Renal cortex interstitium (tissue), 11 donors: ENCODE measurements at regions not wholly inside any gene's neighbourhood (a gene's known extent, or its start where the extent isn't known, plus 50 kb on each side); places are given as distances from the start of the nearest gene placed in this dataset.

ENCODE experiments used
- DNase-seq, 11 donors: peaks; one replicate each; pipeline ENCODE4 v3.0.0-alpha.2; 2013; ENCODE audit warnings: low read depth in 9 of 11, low spot score in 4 of 11; ENCODE audit errors: extremely low read depth in 1 of 11

DNA sequence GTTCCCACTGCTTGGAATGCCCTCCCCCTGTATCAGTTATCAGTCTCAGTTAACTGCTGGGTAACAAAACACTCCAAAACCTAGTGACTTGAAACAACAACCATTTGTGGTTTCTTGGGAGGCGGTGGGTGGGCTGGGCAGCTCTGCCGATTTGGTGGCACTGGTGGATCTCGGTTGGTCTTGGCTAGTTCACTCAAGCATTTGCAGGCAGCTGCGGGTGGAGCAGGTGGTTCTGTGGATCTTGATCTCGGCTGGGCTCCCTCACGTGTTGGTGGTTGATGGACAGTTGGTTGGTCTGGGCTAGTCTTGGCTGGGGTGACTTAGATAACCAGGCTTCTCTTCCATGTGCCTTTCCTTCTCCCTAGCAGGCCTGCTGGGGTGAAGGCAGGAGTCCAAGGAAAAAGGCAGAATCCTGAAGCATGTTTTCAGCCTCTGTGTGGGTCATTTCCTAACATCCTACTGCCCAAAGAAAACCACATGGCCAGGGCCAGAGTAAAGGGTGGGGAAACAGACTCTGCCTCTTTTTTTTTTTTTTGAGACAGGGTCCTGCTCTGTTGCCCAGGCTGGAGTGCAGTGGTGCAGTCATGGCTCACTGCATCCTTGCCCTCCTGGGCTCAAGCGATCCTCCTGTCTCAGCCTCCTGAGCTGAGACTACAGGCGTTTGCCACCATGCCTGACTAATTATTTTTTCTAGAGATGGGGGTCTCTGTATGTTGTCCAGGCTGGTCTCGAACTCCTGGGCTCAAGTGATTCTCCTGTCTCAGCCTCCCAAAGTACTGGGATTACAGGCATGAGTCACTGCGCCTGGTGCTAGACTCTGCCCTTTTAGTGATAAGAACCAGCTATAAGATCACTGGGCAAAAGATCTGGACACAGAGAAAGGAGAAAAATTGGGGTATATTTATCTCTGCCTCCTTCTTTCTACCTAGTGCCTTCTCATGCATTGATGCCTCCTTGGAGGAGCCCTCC is 183.7 kb downstream of the RGS3 start:
- DNase-seq, result no peak

DNA sequence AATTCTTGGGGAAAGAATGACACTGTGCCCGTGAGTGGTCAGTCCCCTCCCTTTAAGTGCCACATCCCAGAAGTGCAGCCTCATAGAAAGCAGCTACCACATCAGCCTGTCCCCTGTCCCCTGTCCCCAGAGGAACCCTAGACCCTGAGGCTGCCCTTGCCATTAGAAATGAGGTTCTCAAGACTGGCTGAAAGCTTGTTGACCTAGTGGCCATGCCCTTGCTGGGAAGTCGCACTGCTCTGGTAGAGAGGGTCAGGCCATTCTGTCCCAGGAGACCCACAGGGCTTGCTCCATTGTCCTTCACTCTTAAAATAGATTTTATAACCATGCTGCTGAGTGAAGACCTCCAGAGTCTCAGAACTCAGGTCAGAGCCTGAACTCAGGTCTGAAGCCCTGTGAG is 184.5 kb downstream of the RGS3 start:
- DNase-seq, result no peak

DNA sequence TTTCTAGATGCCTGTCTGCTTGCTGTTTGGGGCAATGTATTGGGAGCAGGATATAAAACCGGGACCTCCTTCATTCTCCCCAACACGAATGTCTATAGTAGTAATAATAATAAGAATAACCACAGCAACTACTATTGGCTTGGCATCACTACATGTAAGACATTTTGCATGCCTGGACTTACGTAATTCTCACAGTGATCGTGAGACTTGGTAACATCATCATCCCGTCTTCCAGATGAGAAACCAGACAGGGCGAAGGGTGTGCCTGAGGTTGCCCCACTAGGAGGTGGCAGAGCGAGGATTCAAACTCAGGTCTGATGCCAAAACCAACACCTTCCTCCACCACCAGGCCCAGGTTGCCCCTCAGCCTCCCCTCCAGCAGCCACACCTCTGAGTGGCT is 185.1 kb downstream of the RGS3 start:
- DNase-seq, result no peak

DNA sequence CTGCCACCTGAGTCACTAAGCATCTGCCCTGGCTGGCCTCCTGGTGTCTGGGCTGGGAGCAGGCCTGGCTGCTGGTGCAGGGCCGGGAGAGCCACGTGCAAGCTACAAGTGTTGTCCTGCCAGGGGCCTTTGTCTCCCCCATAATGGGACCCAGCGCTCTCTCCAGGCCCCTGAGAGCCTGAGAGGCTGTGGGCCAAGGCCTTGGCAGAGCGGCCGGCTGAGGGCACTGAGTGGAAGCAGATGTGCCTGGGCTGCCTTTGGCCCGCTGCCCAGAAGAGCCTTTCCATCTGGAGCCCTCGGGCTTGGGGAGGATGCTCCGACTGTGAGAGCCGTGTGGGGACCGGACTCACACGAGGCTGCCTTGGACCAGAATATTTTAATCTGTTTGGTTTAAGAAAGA is 185.5 kb downstream of the RGS3 start:
- DNase-seq, result no peak

DNA sequence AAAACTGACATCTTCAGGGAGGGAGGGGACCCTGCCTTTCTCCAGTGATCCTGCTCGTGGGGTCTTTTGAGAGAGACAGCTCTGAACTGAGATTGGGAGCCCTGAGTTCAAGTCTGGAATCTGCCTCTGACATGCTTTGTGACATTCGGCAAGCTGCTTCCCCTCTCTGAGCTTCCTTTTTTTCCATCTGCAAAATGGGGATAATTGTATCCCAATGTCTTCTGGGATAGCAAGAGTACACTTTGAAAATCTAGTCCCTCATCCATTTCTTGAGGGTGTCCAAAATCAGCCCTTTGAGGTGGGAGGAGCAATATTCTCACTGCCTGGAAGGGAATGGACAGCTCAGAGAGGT is 186.3 kb downstream of the RGS3 start:
- DNase-seq, result no peak

DNA sequence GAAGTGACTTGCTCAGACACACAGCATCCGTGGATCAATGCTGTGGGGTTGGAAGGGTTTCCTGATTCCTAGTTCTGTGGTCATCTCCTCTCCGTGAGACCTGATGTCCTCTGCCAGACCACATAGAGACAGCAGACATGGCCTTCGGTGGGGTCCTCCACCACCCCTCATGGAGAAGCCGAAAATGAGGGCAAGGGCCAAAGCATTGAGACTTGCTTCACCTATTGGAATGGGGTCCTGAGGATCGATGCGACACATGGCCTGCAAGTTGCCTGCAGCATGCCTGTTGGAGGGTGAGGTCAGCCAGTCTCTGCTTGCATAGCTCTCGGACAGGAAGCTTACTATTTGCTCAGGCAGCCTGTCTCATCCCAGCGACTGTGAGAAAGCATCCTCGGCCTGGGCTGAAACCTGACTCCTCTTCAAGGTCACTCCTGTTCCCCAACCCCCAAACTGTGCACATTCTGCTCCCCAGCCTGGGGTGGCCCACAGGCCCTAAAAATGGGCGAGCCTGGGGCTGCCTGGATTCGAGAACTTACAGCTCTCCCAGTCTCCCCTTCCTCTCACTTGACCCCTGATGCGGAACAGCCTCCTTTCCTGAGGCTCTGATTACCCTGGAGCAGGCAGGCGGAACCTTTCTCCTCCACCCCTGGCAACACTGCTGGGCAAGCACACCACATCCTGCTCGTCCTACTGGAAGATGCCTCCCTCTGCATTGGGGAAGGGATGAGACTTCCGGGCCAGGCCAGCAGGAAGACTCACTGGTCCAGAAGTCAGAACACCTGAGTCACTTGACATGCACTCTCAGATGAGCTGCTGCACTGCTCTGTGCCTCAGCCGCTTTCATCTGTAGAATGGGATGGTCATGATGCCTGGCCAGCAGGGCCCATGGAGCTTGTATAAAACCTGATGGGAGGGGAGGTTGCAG is 186.9 kb downstream of the RGS3 start:
- DNase-seq, result peak in 3 of 11 donors; percentile 59 to 72 (median 60)

DNA sequence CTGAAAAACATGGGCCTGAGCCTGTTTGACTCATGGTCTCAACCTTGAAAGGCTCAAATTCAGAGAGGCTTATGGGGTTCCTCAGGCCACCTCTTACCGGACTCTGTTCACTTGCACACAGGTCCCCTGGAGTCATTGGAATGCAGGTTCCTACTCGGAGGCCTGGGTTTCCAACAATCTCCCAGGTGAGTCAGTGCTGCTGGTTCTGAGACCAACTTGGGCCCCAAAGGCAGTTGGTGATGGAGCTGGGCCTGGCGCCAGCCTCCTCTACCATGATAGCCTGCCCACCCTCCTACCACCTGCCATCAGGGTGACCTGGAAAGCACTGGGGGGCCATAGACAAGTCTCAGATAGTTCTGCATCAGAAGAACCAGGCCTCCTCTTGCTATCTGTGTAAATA is 188.4 kb downstream of the RGS3 start:
- no peak for DNase-seq

DNA sequence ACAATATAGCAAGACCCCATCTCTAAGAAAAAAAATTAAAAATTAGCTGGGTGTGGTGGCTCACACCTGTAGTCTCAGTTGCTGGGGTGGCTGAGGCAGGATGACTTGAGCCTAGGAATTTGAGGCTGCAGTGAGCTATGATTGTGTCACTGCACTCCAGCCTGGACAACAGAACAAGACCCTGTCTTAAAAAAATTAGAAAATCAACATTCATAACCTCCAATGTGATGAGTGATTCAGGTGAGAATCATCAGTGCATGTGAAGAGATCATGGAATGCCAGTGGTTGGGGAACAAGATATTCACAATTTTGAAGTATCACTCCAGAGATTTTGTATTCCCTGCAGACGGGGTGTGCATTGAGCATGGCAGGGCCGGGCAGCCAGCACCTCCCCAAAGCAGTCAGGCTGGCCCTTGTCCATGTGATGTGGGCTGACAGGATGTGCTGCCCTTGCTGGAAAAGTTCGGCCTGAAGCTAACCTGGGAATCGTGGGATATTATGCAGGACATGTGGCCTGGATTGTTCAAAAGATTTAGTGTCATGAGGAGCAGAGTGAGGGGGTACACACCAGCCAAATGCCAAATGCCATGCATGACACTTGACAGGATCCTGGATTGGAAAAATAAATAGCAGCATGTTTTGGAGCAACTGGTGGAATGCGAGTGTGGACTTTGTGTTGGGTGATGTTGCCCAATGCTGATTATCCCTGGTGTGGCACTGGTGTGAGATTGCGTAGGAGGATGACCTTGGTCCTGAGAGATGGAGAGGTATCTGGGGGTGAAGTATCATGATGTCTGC is 189.0 kb downstream of the RGS3 start:
- DNase-seq, result no peak

DNA sequence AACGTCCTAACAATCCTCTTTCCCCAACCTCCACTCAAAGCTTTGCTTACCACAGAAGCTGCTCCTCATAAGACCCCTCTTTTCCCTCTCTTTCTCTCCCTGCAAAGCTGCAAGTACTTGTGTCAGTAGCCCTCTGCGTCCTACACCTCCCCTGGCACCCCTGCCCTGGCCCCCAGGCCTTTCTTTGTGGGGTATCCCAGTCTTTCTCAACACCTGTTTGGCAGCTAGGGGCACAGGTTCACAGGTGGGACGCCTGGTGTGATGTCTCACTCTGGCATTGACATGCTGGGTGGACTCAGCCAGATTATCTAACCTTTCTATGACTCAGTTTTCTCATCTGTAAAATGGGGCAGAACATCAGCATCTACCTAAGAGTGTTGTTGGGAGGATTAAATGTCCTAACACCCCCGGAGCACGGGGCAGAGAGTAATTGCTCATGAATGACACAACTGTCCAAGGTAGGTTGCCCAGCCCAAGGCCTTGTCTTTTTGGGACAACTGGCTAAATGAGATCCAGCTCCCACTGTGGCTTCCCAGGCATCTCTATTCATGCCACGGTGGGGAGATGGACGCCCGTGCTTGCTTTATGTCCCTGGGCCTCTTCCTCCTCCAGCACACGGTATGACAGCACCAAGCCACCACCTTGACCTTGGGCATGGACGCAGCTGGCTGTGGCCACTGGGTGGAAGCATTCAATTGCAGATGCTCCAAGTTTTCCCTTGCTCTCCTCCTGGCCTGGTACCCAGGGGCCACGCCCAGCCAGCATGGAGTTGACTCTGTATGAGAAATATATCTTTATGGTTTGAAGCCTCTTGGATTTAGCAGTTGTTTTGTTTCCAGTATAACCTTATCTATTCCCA is 190.4 kb downstream of the RGS3 start:
- no peak for DNase-seq

DNA sequence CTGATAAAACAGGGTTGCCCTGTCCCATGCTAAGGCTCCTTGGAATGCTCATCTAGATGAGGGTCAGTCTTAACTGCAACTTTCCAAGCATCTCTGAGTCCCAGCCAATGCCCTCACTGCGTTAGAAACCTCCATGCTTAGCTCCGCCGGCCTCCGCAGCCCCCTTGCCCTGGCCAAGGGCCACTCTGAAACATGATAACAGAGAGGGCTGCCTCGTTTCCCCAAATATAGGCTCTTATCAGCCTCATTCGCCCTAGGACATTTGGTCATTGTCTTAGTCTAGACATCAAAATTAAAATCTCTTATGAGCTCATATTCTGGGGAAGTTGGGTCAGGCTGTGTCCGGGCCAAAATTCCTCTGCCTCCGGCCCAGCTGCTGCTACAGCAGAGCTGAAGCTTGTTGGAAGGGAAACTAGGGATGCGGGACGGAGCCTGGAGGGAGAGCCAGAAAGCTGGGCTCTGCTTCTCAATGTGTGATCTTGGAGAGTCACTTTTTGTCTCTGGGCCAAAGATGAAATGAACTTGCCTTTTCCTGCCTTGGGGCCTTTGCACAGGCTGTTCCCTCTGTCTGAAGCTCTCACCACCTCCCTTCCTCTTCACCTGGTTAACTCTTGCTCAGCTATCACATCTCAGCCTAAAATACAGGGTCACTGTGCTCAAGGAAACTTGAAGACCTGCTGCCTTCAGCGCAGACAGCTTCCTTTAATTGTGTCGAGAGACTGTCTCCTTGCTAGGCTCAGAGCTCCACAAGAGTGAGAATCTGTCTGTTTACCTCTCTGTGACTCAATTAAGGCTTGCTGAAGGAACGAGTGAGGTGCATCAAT is 191.3 kb downstream of the RGS3 start:
- DNase-seq, result peak in 1 of 11 donors; percentile 53

DNA sequence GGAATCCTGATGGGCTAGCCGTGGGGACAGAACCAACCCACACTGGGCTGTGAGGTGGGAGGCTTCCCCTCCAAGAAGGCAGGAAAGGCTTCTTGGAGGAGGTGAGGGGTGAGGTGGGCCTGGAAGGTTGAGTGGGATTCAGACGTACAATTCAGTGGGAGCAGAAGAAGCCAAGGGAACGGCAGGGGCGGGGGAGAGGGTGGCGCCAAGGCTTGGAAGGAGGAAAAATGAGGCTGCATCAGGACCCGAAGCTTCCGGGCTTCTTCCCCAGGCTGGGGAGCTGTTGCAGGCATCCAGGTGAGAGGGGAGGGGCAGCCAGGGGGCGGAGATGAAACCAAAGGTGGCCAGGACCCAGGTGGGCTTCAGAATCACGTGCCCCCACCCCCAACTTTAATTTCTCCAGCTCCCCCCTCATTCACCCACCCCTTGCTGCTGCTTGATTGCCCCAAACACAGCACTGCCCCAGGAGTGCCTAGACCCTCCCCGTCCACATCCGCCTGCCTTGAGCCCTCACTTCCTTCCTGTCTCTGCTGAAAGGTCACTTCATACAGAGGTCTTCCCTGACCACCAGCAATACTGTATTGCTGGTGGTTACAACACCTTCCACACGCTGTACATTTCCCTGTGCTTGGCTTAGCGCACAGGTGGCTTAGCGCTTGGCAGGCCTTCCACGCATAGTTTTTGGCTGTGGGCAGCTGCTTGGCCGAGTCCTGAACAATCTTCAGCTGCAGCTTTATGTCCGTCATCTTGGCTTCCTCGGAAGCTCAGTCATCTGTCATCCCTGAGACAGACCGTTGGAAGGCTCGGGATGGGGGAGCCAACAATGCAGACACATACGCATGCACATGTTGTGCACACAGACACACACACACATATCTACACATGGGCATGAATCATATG is 193.5 kb downstream of the RGS3 start:
- DNase-seq, result no peak

DNA sequence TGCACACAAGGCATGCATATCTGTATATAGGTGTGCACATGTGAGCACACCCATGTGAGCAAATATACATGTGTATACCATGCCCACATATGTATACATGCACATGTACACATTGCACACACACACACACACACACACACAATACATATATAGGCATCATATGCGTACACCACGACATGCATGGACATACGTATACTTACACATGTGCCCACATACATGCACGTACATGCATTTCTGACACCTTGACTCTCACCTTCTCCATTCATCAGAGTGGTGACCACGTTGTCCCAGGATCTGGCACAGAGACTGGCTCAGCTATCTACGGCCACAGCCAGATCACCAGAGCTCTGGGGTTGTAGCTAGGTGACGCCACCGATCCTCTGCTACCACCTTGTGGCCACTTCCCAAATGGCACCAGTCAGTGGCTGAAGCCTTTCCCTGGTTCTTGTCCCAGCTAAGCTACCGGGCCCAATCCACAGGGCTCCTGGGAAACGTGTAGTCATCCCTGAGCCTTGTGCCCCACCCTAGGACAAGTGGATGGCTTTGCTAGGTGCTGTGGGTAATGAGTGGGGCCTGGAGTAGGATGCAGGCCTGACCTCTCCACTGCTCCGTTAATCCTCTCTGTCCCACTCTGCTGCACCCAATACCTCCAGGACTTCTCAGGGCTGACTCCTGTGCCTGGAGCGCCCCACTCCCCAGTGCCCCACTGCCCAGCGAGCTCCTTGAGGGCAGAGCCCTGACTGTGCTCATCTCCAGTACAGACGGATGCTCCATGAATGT is 194.4 kb downstream of the RGS3 start:
- DNase-seq, result peak in 8 of 11 donors; percentile 65 to 82 (median 72)

DNA sequence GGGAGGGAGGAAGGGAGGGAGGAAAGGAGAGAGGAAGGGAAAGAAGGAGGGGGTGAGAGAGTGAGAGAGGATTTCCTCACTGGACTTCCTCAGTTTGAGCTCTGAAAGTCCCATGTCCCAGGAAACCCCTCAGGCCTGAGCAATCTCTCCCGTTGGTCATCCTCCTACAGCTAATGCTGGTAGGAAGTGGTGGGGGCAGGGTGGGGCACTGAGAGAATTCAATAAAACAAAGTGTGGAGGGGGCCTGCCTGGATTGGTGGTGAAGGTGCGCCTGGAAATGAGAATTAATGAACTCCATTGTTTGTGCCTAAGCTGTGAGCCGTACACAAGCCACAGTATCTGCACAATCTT is 195.0 kb downstream of the RGS3 start:
- DNase-seq, result no peak

DNA sequence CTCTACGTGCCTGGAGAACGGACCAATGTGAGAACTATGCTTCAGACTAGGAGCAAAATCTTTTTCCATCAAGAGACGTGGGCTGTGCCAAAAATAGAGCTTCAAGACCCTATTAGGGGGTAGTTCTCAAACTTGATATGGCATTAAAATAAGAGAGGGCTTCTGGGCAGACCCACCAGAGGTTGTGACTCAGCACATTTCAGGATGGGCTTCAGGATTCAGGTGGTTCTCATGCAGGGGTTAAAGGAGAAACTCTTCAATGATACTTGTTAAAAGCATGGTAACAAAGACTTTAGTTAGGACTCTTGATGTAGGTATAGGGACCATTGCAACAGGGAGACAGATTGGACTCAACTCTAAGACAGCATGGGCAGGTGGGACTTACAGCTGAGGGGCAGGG is 195.5 kb downstream of the RGS3 start:
- DNase-seq, result no peak

DNA sequence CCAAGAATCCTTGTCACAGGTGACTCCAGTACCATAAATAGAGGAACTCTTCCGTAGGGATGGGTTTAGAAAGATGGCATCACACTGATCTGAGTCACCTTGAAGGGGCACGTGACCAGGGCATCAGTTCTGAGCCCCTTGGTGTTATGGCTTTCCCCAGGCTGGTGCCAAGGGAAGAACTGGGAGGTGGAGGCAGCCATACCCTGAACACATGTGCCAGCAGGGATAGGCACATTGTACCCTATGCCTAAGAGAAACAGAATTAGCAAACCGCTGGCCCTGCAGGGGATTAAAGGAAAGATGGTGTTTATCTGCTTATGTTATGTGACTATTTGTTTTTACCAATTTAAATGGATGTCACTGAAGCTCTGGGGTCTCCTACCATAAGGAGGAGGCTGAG is 196.2 kb downstream of the RGS3 start:
- no peak for DNase-seq

DNA sequence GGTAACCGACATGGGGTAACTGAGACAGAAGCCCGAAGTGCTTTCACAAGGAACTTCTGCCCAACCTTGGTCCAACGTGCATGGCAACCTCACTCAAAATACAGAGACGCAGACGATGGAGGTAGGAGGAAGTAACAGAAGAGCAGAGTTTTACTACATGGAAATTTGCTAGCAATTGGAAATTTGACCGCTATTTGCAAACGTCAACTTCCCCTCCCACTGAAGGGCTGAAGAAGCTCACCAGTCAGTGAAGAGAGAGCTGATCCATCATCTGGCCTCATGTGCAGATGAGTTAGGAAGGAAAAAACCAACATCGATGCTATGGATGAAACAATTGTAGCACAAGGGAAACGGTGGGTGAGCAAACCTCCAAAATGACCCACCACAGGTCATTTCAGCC is 196.7 kb downstream of the RGS3 start:
- no peak for DNase-seq
